HG02885 (cell line): ENCODE measurements at regions not wholly inside any gene's neighbourhood (a gene's known extent, or its start where the extent isn't known, plus 50 kb on each side); places are given as distances from the start of the nearest gene placed in this dataset.

ENCODE experiments used
- ATAC-seq: cut with Tn5 transposase; IDR thresholded peaks from one replicate; pipeline ENCODE4 v1.9.1; 2021; ENCODE audit warnings: mild to moderate bottlenecking; ENCODE audit not compliant: unreplicated experiment, poor library complexity

- ATAC-seq, result no peak
Observed at GRCh38 chr10:36170142-36170719, 528.1 kb upstream of the FZD8 start.

- ATAC-seq, result no peak
Observed at GRCh38 chr10:36168777-36169176, 526.7 kb upstream of the FZD8 start.

GRCh38 chr10:36164556-36165504 is 522.7 kb upstream of the FZD8 start:
- no peak for ATAC-seq

- ATAC-seq, result no peak
Observed at GRCh38 chr10:36163827-36164226, 521.7 kb upstream of the FZD8 start.

GRCh38 chr10:36157486-36157885 is 515.4 kb upstream of the FZD8 start:
- no peak for ATAC-seq

- no peak for ATAC-seq
Observed at GRCh38 chr10:36148207-36148606, 506.1 kb upstream of the FZD8 start.

GRCh38 chr10:36147529-36147928 is 505.4 kb upstream of the FZD8 start:
- ATAC-seq, result no peak

GRCh38 chr10:36141856-36142560 is 499.9 kb upstream of the FZD8 start:
- no peak for ATAC-seq

- no peak for ATAC-seq
Observed at GRCh38 chr10:36129051-36129450, 487.0 kb upstream of the FZD8 start.

- no peak for ATAC-seq
Observed at GRCh38 chr10:36126076-36126475, 484.0 kb upstream of the FZD8 start.

GRCh38 chr10:36119455-36119854 is 477.4 kb upstream of the FZD8 start:
- no peak for ATAC-seq

- no peak for ATAC-seq
Observed at GRCh38 chr10:36118314-36118713, 476.2 kb upstream of the FZD8 start.

- ATAC-seq, result no peak
Observed at GRCh38 chr10:36117890-36118289, 475.8 kb upstream of the FZD8 start.

- ATAC-seq, result no peak
Observed at GRCh38 chr10:36117231-36117630, 475.1 kb upstream of the FZD8 start.

GRCh38 chr10:36116731-36117130 is 474.6 kb upstream of the FZD8 start:
- ATAC-seq, result no peak

GRCh38 chr10:36116040-36116439 is 473.9 kb upstream of the FZD8 start:
- ATAC-seq, result no peak

- no peak for ATAC-seq
Observed at GRCh38 chr10:36115364-36115763, 473.3 kb upstream of the FZD8 start.

GRCh38 chr10:36114913-36115312 is 472.8 kb upstream of the FZD8 start:
- no peak for ATAC-seq

GRCh38 chr10:36114141-36114540 is 472.0 kb upstream of the FZD8 start:
- no peak for ATAC-seq

- ATAC-seq, result no peak
Observed at GRCh38 chr10:36111676-36112075, 469.6 kb upstream of the FZD8 start.

GRCh38 chr10:36110097-36110496 is 468.0 kb upstream of the FZD8 start:
- ATAC-seq, result no peak
